ENCODE measurements at regions not wholly inside any gene's neighbourhood (a gene's known extent, or its start where the extent isn't known, plus 50 kb on each side); places are given as distances from the start of the nearest gene placed in this dataset.

DNA sequence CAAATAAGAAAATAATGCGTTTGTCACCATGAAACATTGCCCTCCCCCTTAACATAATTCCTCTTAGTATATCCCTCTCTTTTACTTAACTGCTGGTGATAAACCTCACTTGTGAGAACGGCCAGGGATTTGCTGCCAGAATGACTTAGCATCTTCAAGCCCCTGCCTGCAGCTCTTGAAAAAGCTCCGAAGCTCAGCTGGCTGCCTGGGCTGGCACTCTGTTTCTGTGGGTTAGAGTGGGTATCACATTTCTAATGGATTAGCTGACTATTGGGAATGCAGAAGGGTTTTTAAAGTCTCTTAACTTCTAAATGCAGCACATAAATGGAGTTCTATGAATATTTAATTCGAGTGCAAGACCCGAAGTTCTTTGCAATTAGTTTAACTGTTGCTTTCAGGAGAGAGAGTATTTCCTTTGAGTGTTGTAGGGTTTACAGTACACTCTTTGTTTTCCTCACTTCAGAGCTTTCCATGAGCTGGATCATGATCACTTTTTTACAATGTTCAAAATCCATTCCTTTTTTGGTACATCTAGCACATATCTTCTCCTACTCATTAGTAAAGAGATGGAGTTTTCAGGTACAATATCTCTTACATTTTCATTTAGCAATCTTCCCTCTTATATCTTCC is 124.7 kb upstream of the RBMS3 start:
- Histone ChIP-seq H3K27ac (no peak overlapping the region), H3K27me3 (replicated peaks in 1 of 7) (no peaks in the 10 kb centered on the region), H3K4me1 (peaks cover 0 to 8% (median 0%) of the 10 kb centered on the region in 6 donors), H3K36me3 (no peaks in the 10 kb centered on the region), H3K4me3 (no peak overlapping the region), H3K9me3 (no peaks in the 10 kb centered on the region)
- intact Hi-C loops (cut with DNase I; ENCODE audit: low total_unique reads) = no loop called here
- DNase-seq = no peak
- TF ChIP-seq POLR2AphosphoS5 (IDR thresholded peaks at IDR 0.05) (no peak), POLR2A (IDR thresholded peaks at IDR 0.05) (no peak)
- TF ChIP-seq, protein P1, sequence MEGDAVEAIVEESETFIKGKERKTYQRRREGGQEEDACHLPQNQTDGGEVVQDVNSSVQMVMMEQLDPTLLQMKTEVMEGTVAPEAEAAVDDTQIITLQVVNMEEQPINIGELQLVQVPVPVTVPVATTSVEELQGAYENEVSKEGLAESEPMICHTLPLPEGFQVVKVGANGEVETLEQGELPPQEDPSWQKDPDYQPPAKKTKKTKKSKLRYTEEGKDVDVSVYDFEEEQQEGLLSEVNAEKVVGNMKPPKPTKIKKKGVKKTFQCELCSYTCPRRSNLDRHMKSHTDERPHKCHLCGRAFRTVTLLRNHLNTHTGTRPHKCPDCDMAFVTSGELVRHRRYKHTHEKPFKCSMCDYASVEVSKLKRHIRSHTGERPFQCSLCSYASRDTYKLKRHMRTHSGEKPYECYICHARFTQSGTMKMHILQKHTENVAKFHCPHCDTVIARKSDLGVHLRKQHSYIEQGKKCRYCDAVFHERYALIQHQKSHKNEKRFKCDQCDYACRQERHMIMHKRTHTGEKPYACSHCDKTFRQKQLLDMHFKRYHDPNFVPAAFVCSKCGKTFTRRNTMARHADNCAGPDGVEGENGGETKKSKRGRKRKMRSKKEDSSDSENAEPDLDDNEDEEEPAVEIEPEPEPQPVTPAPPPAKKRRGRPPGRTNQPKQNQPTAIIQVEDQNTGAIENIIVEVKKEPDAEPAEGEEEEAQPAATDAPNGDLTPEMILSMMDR (IDR thresholded peaks at IDR 0.05 in 8 of 11, conservative IDR thresholded peaks at IDR 0.05 in 3 of 11) = no peak
- 66 to 79% (median 73%) methylated on average over 5 of the region's 5 CpGs for WGBS, 5 donors

- Histone ChIP-seq H3K9me3 (no peaks in the 10 kb centered on the region), H3K36me3 (no peaks in the 10 kb centered on the region), H3K4me1 (no peaks in the 10 kb centered on the region), H3K27me3 (replicated peaks in 1 of 7) (no peaks in the 10 kb centered on the region), H3K4me3 (no peak overlapping the region), H3K27ac (no peak overlapping the region)
- no peak for DNase-seq
- WGBS, 5 donors = 77 to 84% (median 83%) methylated on average over 3 of the region's 3 CpGs
- TF ChIP-seq POLR2AphosphoS5 (IDR thresholded peaks at IDR 0.05) (no peak), POLR2A (IDR thresholded peaks at IDR 0.05) (no peak)
- TF ChIP-seq, protein P1 (IDR thresholded peaks at IDR 0.05 in 8 of 11, conservative IDR thresholded peaks at IDR 0.05 in 3 of 11) = no peak
- intact Hi-C loops (cut with DNase I; ENCODE audit: low total_unique reads) = no loop called here
Observed at GRCh38 chr3:29164825-29165224, 116.0 kb upstream of the RBMS3 start.

DNA sequence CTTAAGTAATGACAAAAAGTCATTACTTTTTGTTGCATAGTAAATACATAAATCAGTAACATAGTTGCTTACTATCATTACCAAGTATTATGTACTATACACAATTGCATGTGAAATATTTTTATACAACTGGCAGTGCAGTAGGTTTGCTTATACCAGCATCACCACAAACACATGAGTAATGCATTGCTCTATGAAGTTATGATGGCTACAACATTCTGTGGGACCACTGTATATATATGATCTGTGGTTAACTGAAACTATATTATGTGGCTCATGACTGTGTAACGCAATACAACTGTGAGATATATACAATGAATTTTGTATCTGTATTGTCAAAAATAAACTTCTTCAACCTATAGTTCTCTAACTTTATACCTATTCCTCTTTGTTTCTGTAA is 113.7 kb upstream of the RBMS3 start:
- TF ChIP-seq, protein P1 (IDR thresholded peaks at IDR 0.05 in 8 of 11, conservative IDR thresholded peaks at IDR 0.05 in 3 of 11) = no peak
- no peak for TF ChIP-seq POLR2A (IDR thresholded peaks at IDR 0.05)
- no peak for TF ChIP-seq POLR2AphosphoS5 (IDR thresholded peaks at IDR 0.05)
- no peak overlapping the region for H3K27ac ChIP-seq
- no peaks in the 10 kb centered on the region for H3K27me3 ChIP-seq (replicated peaks in 1 of 7)
- DNase-seq = no peak
- H3K36me3 ChIP-seq = no peaks in the 10 kb centered on the region
- 93 to 100% (median 98%) methylated on average over 1 of the region's 1 CpG for WGBS, 5 donors
- intact Hi-C loops (cut with DNase I; ENCODE audit: low total_unique reads) = no loop called here
- no peak overlapping the region for H3K4me3 ChIP-seq
- H3K9me3 ChIP-seq = no peaks in the 10 kb centered on the region
- H3K4me1 ChIP-seq = peaks cover 0 to 10% (median 4%) of the 10 kb centered on the region in 6 donors

GRCh38 chr3:29168081-29168480 is 112.8 kb upstream of the RBMS3 start:
- Histone ChIP-seq H3K36me3 (no peaks in the 10 kb centered on the region), H3K9me3 (no peaks in the 10 kb centered on the region), H3K4me3 (no peak overlapping the region), H3K27me3 (replicated peaks in 1 of 7) (no peaks in the 10 kb centered on the region), H3K4me1 (peaks cover 0 to 12% (median 5%) of the 10 kb centered on the region in 6 donors), H3K27ac (no peak overlapping the region)
- 83 to 92% (median 86%) methylated on average over 2 of the region's 2 CpGs for WGBS, 5 donors
- TF ChIP-seq, protein P1 (IDR thresholded peaks at IDR 0.05 in 8 of 11, conservative IDR thresholded peaks at IDR 0.05 in 3 of 11) = no peak
- TF ChIP-seq POLR2AphosphoS5 (IDR thresholded peaks at IDR 0.05) = no peak
- TF ChIP-seq POLR2A (IDR thresholded peaks at IDR 0.05) = no peak
- intact Hi-C loops (cut with DNase I; ENCODE audit: low total_unique reads) = no loop called here
- no peak for DNase-seq
